ENCODE measurements at regions not wholly inside any gene's neighbourhood (a gene's known extent, or its start where the extent isn't known, plus 50 kb on each side); places are given as distances from the start of the nearest gene placed in this dataset.

DNA sequence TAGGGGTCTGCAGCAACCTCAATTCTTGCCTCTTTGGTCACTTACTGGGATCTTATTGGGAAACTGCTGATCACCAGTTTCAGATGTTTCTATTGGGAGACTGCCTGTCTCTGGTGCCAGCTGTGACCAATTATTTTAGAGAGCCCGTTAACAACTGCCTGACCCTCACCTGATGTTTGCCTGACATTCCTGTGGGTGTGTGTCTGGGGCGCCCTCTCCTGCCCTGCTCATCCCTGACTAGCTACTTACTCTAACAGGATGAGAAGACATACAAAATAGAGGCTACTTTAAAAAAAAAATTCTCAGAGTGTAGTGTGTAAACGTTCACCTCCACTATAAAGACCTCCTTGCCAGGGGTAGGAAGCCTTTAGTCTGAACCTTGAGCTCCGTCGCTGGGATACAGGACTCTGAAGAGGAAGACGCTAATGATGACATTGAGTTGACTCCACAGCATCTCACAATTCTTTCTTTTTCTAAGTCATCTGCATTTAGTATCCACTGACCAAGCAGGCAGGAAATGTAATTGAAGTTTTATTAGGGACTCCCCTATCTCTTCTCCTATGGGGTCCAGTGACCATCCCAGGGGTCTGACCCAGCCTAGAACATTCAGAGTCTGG lies 54.6 kb upstream of the DDR1 start:
- TF ChIP-seq EP300 (IDR thresholded peaks at IDR 0.05) (no peak), POLR2A (IDR thresholded peaks at IDR 0.05) (no peak)
- TF ChIP-seq, protein P1, sequence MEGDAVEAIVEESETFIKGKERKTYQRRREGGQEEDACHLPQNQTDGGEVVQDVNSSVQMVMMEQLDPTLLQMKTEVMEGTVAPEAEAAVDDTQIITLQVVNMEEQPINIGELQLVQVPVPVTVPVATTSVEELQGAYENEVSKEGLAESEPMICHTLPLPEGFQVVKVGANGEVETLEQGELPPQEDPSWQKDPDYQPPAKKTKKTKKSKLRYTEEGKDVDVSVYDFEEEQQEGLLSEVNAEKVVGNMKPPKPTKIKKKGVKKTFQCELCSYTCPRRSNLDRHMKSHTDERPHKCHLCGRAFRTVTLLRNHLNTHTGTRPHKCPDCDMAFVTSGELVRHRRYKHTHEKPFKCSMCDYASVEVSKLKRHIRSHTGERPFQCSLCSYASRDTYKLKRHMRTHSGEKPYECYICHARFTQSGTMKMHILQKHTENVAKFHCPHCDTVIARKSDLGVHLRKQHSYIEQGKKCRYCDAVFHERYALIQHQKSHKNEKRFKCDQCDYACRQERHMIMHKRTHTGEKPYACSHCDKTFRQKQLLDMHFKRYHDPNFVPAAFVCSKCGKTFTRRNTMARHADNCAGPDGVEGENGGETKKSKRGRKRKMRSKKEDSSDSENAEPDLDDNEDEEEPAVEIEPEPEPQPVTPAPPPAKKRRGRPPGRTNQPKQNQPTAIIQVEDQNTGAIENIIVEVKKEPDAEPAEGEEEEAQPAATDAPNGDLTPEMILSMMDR (IDR thresholded peaks at IDR 0.05), result no peak

Data from upper lobe of left lung (tissue), 4 donors.